GM18868 (cell line): ENCODE measurements at regions not wholly inside any gene's neighbourhood (a gene's known extent, or its start where the extent isn't known, plus 50 kb on each side); places are given as distances from the start of the nearest gene placed in this dataset.

Experiments used
- ATAC-seq: cut with Tn5 transposase; IDR thresholded peaks from one replicate; pipeline ENCODE4 v1.9.1; 2021; ENCODE audit warnings: mild to moderate bottlenecking, moderate library complexity; ENCODE audit not compliant: unreplicated experiment

GRCh38 chr16:61332461-61332860, 703.8 kb downstream of the CDH8 start:
- ATAC-seq, result no peak

GRCh38 chr16:61324044-61324443, 712.2 kb downstream of the CDH8 start:
- ATAC-seq, result no peak

- no peak for ATAC-seq
These were observed 712.8 kb downstream of the CDH8 start for GRCh38 chr16:61323456-61323855.

GRCh38 chr16:61320791-61321190, 715.4 kb downstream of the CDH8 start:
- no peak for ATAC-seq

GRCh38 chr16:61313931-61314330, 722.3 kb downstream of the CDH8 start:
- no peak for ATAC-seq

- ATAC-seq, result no peak
These were observed 726.9 kb downstream of the CDH8 start for GRCh38 chr16:61309386-61309785.

- no peak for ATAC-seq
These were observed 730.0 kb downstream of the CDH8 start for GRCh38 chr16:61306204-61306603.

GRCh38 chr16:61296814-61297213, 739.4 kb downstream of the CDH8 start:
- no peak for ATAC-seq

- no peak for ATAC-seq
These were observed 739.9 kb downstream of the CDH8 start for GRCh38 chr16:61296305-61296704.

- ATAC-seq, result no peak
These were observed 740.9 kb downstream of the CDH8 start for GRCh38 chr16:61295311-61295710.

GRCh38 chr16:61289141-61289540, 747.1 kb downstream of the CDH8 start:
- ATAC-seq, result no peak

GRCh38 chr16:61277849-61278248, 758.4 kb downstream of the CDH8 start:
- ATAC-seq, result no peak

- no peak for ATAC-seq
These were observed 762.0 kb downstream of the CDH8 start for GRCh38 chr16:61274211-61274610.

GRCh38 chr16:61270726-61271125, 765.5 kb downstream of the CDH8 start:
- no peak for ATAC-seq

GRCh38 chr16:61263400-61263799, 772.8 kb downstream of the CDH8 start:
- no peak for ATAC-seq

- no peak for ATAC-seq
These were observed 774.9 kb downstream of the CDH8 start for GRCh38 chr16:61261315-61261714.

GRCh38 chr16:61246592-61246991, 789.6 kb downstream of the CDH8 start:
- ATAC-seq, result no peak

GRCh38 chr16:61243954-61244353, 792.3 kb downstream of the CDH8 start:
- no peak for ATAC-seq

- no peak for ATAC-seq
These were observed 798.3 kb downstream of the CDH8 start for GRCh38 chr16:61237884-61238485.

GRCh38 chr16:61233713-61234112, 802.5 kb downstream of the CDH8 start:
- ATAC-seq, result no peak

GRCh38 chr16:61228371-61228770, 807.9 kb downstream of the CDH8 start:
- no peak for ATAC-seq

GRCh38 chr16:61215605-61216004, 820.6 kb downstream of the CDH8 start:
- ATAC-seq, result no peak

GRCh38 chr16:61214780-61215179, 821.5 kb downstream of the CDH8 start:
- no peak for ATAC-seq
